ENCODE measurements at regions not wholly inside any gene's neighbourhood (a gene's known extent, or its start where the extent isn't known, plus 50 kb on each side); places are given as distances from the start of the nearest gene placed in this dataset.

GRCh38 chr3:107263269-107264021 lies 113.8 kb upstream of the CCDC54 start:
- Mint-ChIP-seq H3K27me3 (ENCODE audit: insufficient read depth) (no peaks in the 10 kb centered on the region), H3K9me3 (no peaks in the 10 kb centered on the region), H3K4me3 (no peak overlapping the region), H3K4me1 (peaks cover 10% of the 10 kb centered on the region), H3K27ac (no peak overlapping the region), H3K36me3 (ENCODE audit: low read depth) (no peaks in the 10 kb centered on the region)
- H3K9me3 ChIP-seq (ENCODE audit: control insufficient read depth, low read length): no peaks in the 10 kb centered on the region
- H3K4me1 ChIP-seq (ENCODE audit: control insufficient read depth, insufficient read depth, low read length): peaks cover 4% of the 10 kb centered on the region
- no peaks in the 10 kb centered on the region for H3K36me3 ChIP-seq (ENCODE audit: control insufficient read depth, insufficient read depth, low read length)
- DNase-seq: no peak
- H3K27me3 ChIP-seq (ENCODE audit: control insufficient read depth, insufficient read depth, low read length, poor library complexity, severe bottlenecking): no peaks in the 10 kb centered on the region
- WGBS, 2 experiments (ENCODE audit: insufficient coverage in 1 of 2, insufficient read length in 1 of 2): 91 to 92% methylated on average over 6 to 9 of the region's 9 CpGs
- H3K9ac ChIP-seq (ENCODE audit: extremely low read depth, low read length, poor library complexity, severe bottlenecking): no peak overlapping the region
- TF ChIP-seq CTCF (conservative IDR thresholded peaks at IDR 0.05): no peak
- H3K27ac ChIP-seq (ENCODE audit: low read depth, low read length): no peak overlapping the region
- H3K4me3 ChIP-seq (ENCODE audit: low read length): no peak overlapping the region

- WGBS, 2 experiments (ENCODE audit: insufficient coverage in 1 of 2, insufficient read length in 1 of 2): 70 to 84% methylated on average over 4 to 6 of the region's 6 CpGs
- H3K9ac ChIP-seq (ENCODE audit: extremely low read depth, low read length, poor library complexity, severe bottlenecking): no peak overlapping the region
- H3K9me3 Mint-ChIP-seq: no peaks in the 10 kb centered on the region
- no peak for TF ChIP-seq CTCF (conservative IDR thresholded peaks at IDR 0.05)
- H3K27ac ChIP-seq (ENCODE audit: low read depth, low read length): no peak overlapping the region
- no peaks in the 10 kb centered on the region for H3K36me3 Mint-ChIP-seq (ENCODE audit: low read depth)
- no peaks in the 10 kb centered on the region for H3K27me3 Mint-ChIP-seq (ENCODE audit: insufficient read depth)
- H3K4me1 ChIP-seq (ENCODE audit: control insufficient read depth, insufficient read depth, low read length): peaks cover 4% of the 10 kb centered on the region
- peaks cover 2% of the 10 kb centered on the region for H3K9me3 ChIP-seq (ENCODE audit: control insufficient read depth, low read length)
- no peaks in the 10 kb centered on the region for H3K27me3 ChIP-seq (ENCODE audit: control insufficient read depth, insufficient read depth, low read length, poor library complexity, severe bottlenecking)
- H3K27ac Mint-ChIP-seq: peak overlapping the region; percentile 74
- H3K4me1 Mint-ChIP-seq: peaks cover 12% of the 10 kb centered on the region
- no peaks in the 10 kb centered on the region for H3K36me3 ChIP-seq (ENCODE audit: control insufficient read depth, insufficient read depth, low read length)
- no peak overlapping the region for H3K4me3 Mint-ChIP-seq
- peak; percentile 50 for DNase-seq
- no peak overlapping the region for H3K4me3 ChIP-seq (ENCODE audit: low read length)
Measured at GRCh38 chr3:107264888-107265287, 112.4 kb upstream of the CCDC54 start.

GRCh38 chr3:107265526-107265925 lies 111.7 kb upstream of the CCDC54 start:
- H3K27me3 ChIP-seq (ENCODE audit: control insufficient read depth, insufficient read depth, low read length, poor library complexity, severe bottlenecking): no peaks in the 10 kb centered on the region
- peaks cover 8% of the 10 kb centered on the region for H3K9me3 ChIP-seq (ENCODE audit: control insufficient read depth, low read length)
- no peaks in the 10 kb centered on the region for H3K27me3 Mint-ChIP-seq (ENCODE audit: insufficient read depth)
- DNase-seq: no peak
- no peak overlapping the region for H3K4me3 ChIP-seq (ENCODE audit: low read length)
- H3K36me3 Mint-ChIP-seq (ENCODE audit: low read depth): no peaks in the 10 kb centered on the region
- no peak overlapping the region for H3K27ac Mint-ChIP-seq
- TF ChIP-seq CTCF (conservative IDR thresholded peaks at IDR 0.05): no peak
- no peaks in the 10 kb centered on the region for H3K9me3 Mint-ChIP-seq
- no peak overlapping the region for H3K9ac ChIP-seq (ENCODE audit: extremely low read depth, low read length, poor library complexity, severe bottlenecking)
- no peak overlapping the region for H3K27ac ChIP-seq (ENCODE audit: low read depth, low read length)
- H3K36me3 ChIP-seq (ENCODE audit: control insufficient read depth, insufficient read depth, low read length): no peaks in the 10 kb centered on the region
- WGBS, 2 experiments (ENCODE audit: insufficient coverage in 1 of 2, insufficient read length in 1 of 2): 100% methylated on average over 1 of the region's 1 CpG; no CpG with 5 or more reads in 1 of the 2 experiments
- peaks cover 12% of the 10 kb centered on the region for H3K4me1 Mint-ChIP-seq
- no peak overlapping the region for H3K4me3 Mint-ChIP-seq
- H3K4me1 ChIP-seq (ENCODE audit: control insufficient read depth, insufficient read depth, low read length): peaks cover 4% of the 10 kb centered on the region

Measured in endodermal cell (in vitro differentiated cells).